ENCODE measurements at regions not wholly inside any gene's neighbourhood (a gene's known extent, or its start where the extent isn't known, plus 50 kb on each side); places are given as distances from the start of the nearest gene placed in this dataset.
"Not testable (repeated sequence)": the region's sequence is repeated elsewhere in the genome, so short reads cannot be mapped to it uniquely, and the experiment has no call there.

DNA sequence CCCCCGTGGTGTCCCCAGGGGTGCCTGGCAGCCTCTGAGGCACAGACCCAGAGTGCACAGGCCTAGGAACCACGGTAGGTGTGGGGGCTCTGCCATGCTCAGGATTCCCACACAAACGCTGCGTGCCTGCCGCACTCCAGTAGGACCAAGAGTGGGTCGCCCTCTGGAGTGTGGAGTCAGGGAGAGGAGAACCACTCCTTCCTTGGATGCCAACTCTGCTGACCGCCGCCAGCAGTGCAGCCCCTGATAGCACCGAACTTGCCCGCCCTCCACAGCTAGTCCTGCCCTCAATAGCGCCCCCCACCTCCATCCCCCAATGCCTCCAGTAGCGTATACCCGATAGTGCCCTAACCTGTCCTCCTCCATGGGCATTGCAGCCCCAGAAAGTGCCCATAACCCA, 402.0 kb downstream of the ZNF33B start:
- TF ChIP-seq, protein P1, sequence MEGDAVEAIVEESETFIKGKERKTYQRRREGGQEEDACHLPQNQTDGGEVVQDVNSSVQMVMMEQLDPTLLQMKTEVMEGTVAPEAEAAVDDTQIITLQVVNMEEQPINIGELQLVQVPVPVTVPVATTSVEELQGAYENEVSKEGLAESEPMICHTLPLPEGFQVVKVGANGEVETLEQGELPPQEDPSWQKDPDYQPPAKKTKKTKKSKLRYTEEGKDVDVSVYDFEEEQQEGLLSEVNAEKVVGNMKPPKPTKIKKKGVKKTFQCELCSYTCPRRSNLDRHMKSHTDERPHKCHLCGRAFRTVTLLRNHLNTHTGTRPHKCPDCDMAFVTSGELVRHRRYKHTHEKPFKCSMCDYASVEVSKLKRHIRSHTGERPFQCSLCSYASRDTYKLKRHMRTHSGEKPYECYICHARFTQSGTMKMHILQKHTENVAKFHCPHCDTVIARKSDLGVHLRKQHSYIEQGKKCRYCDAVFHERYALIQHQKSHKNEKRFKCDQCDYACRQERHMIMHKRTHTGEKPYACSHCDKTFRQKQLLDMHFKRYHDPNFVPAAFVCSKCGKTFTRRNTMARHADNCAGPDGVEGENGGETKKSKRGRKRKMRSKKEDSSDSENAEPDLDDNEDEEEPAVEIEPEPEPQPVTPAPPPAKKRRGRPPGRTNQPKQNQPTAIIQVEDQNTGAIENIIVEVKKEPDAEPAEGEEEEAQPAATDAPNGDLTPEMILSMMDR (IDR thresholded peaks at IDR 0.05; ENCODE audit: borderline replicate concordance, extremely low read depth, low read length, poor library complexity, severe bottlenecking), result not testable (repeated sequence)
- TF ChIP-seq EZH2 (IDR thresholded peaks at IDR 0.05; ENCODE audit: borderline replicate concordance, low read depth, low read length, severe bottlenecking), result not testable (repeated sequence)

All from DND-41 (cell line).